ENCODE measurements at regions not wholly inside any gene's neighbourhood (a gene's known extent, or its start where the extent isn't known, plus 50 kb on each side); places are given as distances from the start of the nearest gene placed in this dataset.

GRCh38 chr5:168126606-168127005 is 164.8 kb upstream of the WWC1 start:
- TF ChIP-seq CTCF (IDR thresholded peaks at IDR 0.05) = no peak
- DNase-seq (no peak), ATAC-seq (no peak)
- no peak overlapping the region for H3K4me3 ChIP-seq
- H3K9me3 ChIP-seq = no peaks in the 10 kb centered on the region
- H3K4me1 ChIP-seq = no peaks in the 10 kb centered on the region
- intact Hi-C loops (cut with DNase I) = no loop called here
- H3K27ac ChIP-seq = no peak overlapping the region
- no peaks in the 10 kb centered on the region for H3K27me3 ChIP-seq
- H3K36me3 ChIP-seq = no peaks in the 10 kb centered on the region

DNA sequence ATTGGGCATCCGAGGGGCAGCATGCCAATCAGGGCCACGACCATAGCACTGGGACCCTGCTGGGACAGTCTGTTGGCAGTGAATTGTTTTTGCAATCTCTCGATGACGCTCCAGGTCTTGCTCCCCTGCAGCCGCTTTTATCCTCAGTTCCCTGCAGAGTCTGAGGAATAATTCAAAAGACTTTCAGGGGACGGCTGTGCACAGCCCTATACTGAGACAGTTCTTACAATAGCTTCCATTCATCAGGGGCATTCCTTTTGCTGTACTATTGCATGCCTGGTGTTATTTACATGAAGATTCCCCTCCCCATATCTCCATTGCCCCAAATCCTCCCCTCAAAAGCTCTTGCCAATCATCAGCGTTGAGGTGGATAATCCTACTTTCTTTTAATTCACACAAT is 163.3 kb upstream of the WWC1 start:
- TF ChIP-seq CTCF (IDR thresholded peaks at IDR 0.05) = no peak
- intact Hi-C loops (cut with DNase I) = no loop called here
- H3K9me3 ChIP-seq = no peaks in the 10 kb centered on the region
- no peaks in the 10 kb centered on the region for H3K27me3 ChIP-seq
- H3K4me1 ChIP-seq = no peaks in the 10 kb centered on the region
- no peak overlapping the region for H3K27ac ChIP-seq
- no peak for DNase-seq
- no peak for ATAC-seq
- no peak overlapping the region for H3K4me3 ChIP-seq
- H3K36me3 ChIP-seq = no peaks in the 10 kb centered on the region

GRCh38 chr5:168128557-168128956 is 162.9 kb upstream of the WWC1 start:
- Histone ChIP-seq H3K27ac (no peak overlapping the region), H3K27me3 (no peaks in the 10 kb centered on the region), H3K9me3 (no peaks in the 10 kb centered on the region), H3K4me1 (no peaks in the 10 kb centered on the region), H3K4me3 (no peak overlapping the region), H3K36me3 (no peaks in the 10 kb centered on the region)
- ATAC-seq (no peak), DNase-seq (no peak)
- TF ChIP-seq CTCF (IDR thresholded peaks at IDR 0.05) = no peak
- intact Hi-C loops (cut with DNase I) = no loop called here

DNA sequence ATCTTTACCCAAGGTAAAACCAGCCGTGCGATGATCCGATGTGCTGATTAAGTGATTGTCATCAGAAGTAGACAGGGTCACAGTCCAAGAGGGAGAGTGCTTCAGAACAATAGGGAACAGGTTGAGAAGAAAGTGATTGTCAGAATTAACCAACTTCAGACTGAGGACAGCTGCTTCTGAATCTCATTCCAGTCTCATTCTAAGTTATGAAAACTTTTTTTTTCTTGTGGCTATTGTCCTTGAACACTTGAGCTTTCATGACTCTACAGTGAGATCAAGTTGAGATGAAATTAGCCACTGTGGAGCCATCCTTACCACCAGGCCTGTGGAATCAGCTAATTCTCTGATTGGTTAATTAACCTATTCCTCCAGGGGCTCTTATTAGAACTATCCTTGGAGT is 159.9 kb upstream of the WWC1 start:
- Histone ChIP-seq H3K36me3 (no peaks in the 10 kb centered on the region), H3K27me3 (no peaks in the 10 kb centered on the region), H3K27ac (no peak overlapping the region), H3K9me3 (no peaks in the 10 kb centered on the region), H3K4me3 (no peak overlapping the region), H3K4me1 (no peaks in the 10 kb centered on the region)
- intact Hi-C loops (cut with DNase I) = no loop called here
- ATAC-seq = no peak
- TF ChIP-seq CTCF (IDR thresholded peaks at IDR 0.05) = no peak
- DNase-seq = no peak

- H3K4me1 ChIP-seq = no peaks in the 10 kb centered on the region
- ATAC-seq (no peak), DNase-seq (no peak)
- intact Hi-C loops (cut with DNase I) = no loop called here
- no peak overlapping the region for H3K4me3 ChIP-seq
- H3K27ac ChIP-seq = no peak overlapping the region
- H3K9me3 ChIP-seq = no peaks in the 10 kb centered on the region
- H3K27me3 ChIP-seq = no peaks in the 10 kb centered on the region
- no peaks in the 10 kb centered on the region for H3K36me3 ChIP-seq
- TF ChIP-seq CTCF (IDR thresholded peaks at IDR 0.05) = no peak
Measured at GRCh38 chr5:168132241-168132641, 159.2 kb upstream of the WWC1 start.

- intact Hi-C loops (cut with DNase I) = no loop called here
- no peak for ATAC-seq
- H3K4me3 ChIP-seq = no peak overlapping the region
- H3K27me3 ChIP-seq = no peaks in the 10 kb centered on the region
- DNase-seq = no peak
- no peak for TF ChIP-seq CTCF (IDR thresholded peaks at IDR 0.05)
- no peaks in the 10 kb centered on the region for H3K36me3 ChIP-seq
- no peak overlapping the region for H3K27ac ChIP-seq
- H3K4me1 ChIP-seq = no peaks in the 10 kb centered on the region
- H3K9me3 ChIP-seq = no peaks in the 10 kb centered on the region
Measured at GRCh38 chr5:168135897-168136296, 155.5 kb upstream of the WWC1 start.

Measured in upper lobe of right lung (tissue), 1 donor.